ENCODE measurements at regions not wholly inside any gene's neighbourhood (a gene's known extent, or its start where the extent isn't known, plus 50 kb on each side); places are given as distances from the start of the nearest gene placed in this dataset.

DNA sequence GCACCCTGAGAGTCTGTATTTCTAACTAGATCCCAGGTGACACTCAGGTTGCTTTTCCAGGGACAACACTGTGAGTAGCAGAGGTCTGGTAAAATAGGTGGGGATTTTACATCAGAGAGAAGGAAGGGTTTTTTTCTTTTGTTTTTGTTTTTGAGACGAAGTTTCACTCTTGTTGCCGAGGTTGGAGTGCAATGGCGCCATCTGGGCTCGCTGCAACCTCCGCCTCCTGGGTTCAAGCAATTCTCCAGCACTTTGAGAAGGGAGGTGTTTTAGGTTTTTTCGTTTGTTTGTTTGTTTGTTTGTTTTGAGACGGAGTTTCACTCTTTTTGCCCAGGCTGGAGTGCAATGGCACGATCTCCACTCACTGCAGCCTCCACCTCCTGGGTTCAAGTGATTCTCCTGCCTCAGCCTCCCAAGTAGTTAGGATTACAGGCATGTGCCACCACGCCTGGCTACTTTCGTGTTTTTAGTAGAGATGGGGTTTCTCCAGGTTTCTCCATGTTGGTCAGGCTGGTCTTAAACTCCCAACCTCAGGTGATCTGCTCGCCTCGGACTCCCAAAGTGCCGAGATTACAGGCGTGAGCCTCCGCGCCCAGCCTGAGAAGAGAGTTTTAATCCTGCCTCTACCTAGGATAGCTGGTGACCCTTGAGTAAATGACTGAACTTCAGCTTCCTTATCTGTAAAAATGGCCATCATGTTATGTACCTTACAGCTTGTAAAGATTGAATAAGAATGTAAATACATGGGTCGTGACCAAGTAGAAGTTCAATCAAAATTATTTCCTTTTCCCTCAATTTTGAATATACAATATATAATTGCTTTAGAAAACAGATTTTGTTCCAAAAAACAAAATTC, 95.9 kb upstream of the FNDC3B start:
- Histone ChIP-seq H2AFZ (ENCODE audit: low read length) (no peak overlapping the region), H3K4me1 (ENCODE audit: insufficient read depth, low read length, poor library complexity, severe bottlenecking) (no peaks in the 10 kb centered on the region), H3K4me3 (ENCODE audit: low read depth, low read length, poor library complexity, severe bottlenecking) (no peak overlapping the region), H3K9me3 (ENCODE audit: low read length) (no peaks in the 10 kb centered on the region), H3K79me2 (ENCODE audit: insufficient read depth, low read depth, low read length) (no peaks in the 10 kb centered on the region), H3K36me3 (ENCODE audit: insufficient read depth, low read length) (no peaks in the 10 kb centered on the region), H3K27ac (ENCODE audit: low read depth, low read length, poor library complexity, severe bottlenecking) (no peak overlapping the region), H4K20me1 (ENCODE audit: insufficient read depth, low read length) (no peaks in the 10 kb centered on the region), H3K4me2 (ENCODE audit: low read length) (no peak overlapping the region), H3K9me2 (ENCODE audit: insufficient read depth, low read length) (no peaks in the 10 kb centered on the region)
- no TSS peak for BruUV-seq (replicated peaks)
- no peak for TF ChIP-seq EZH2phosphoT487 (IDR thresholded peaks at IDR 0.05; ENCODE audit: borderline replicate concordance, low read depth, low read length)
- TF ChIP-seq, protein P1, sequence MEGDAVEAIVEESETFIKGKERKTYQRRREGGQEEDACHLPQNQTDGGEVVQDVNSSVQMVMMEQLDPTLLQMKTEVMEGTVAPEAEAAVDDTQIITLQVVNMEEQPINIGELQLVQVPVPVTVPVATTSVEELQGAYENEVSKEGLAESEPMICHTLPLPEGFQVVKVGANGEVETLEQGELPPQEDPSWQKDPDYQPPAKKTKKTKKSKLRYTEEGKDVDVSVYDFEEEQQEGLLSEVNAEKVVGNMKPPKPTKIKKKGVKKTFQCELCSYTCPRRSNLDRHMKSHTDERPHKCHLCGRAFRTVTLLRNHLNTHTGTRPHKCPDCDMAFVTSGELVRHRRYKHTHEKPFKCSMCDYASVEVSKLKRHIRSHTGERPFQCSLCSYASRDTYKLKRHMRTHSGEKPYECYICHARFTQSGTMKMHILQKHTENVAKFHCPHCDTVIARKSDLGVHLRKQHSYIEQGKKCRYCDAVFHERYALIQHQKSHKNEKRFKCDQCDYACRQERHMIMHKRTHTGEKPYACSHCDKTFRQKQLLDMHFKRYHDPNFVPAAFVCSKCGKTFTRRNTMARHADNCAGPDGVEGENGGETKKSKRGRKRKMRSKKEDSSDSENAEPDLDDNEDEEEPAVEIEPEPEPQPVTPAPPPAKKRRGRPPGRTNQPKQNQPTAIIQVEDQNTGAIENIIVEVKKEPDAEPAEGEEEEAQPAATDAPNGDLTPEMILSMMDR (conservative IDR thresholded peaks at IDR 0.05; ENCODE audit: low read length) = 0 out of 2 replicates have a peak, but pooled peaks have one; percentile 23
- DNase-seq (ENCODE audit: low spot score) = no peak
- ChIA-PET CTCF (ENCODE audit: unreplicated experiment) (no interaction called here), POLR2A (no interaction called here)
- intact Hi-C loops (cut with micrococcal nuclease; ENCODE audit: unreplicated experiment) = no loop called here

DNA sequence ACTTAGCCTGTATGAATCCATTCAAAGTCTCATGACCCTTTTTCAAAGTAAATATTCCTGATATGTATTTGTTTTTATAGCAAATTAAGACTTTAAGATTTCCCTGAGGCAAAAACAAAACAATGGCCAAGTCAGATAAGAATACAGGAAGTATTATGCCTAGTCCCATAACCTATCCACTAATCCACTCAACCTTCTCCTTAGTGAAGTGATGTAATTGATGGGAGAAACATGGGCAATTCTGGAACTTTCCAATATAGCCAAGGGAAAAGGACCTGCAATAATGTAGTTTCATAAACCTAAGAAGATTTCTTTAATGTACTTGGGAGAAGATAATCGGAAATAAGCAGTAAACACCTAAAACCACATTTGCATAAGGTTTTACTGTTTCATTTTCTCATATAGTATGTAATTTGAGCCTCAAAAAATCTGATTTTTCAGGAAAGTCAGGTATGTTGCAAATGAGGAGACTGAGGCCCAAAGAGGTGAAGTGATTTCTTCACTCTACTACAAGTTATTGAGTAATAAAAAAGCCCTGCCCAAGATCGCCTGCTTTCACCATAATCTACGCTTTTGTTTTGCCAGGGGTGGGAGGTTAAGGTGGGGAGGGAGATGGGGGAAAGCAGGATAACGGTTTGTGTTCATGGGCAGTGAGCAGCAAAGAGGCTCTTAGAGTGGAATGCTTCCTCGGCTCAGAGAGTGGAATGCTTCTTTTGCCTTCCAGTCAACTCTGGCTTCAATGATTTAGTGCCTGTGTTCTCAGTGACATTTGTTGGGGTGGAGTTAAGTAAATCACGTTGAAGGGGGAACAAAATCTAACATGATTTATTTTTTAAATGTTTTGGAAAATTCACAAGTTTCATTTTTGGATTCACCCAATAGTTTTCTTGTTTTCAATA, 95.0 kb upstream of the FNDC3B start:
- no TSS peak for BruUV-seq (replicated peaks)
- no peaks in the 10 kb centered on the region for H3K9me3 ChIP-seq (ENCODE audit: low read length)
- no peak for TF ChIP-seq EZH2phosphoT487 (IDR thresholded peaks at IDR 0.05; ENCODE audit: borderline replicate concordance, low read depth, low read length)
- TF ChIP-seq, protein P1 (conservative IDR thresholded peaks at IDR 0.05; ENCODE audit: low read length) = no peak
- no peaks in the 10 kb centered on the region for H4K20me1 ChIP-seq (ENCODE audit: insufficient read depth, low read length)
- no peak overlapping the region for H2AFZ ChIP-seq (ENCODE audit: low read length)
- no peak for DNase-seq (ENCODE audit: low spot score)
- H3K4me3 ChIP-seq (ENCODE audit: low read depth, low read length, poor library complexity, severe bottlenecking) = no peak overlapping the region
- POLR2A ChIA-PET = no interaction called here
- no peak overlapping the region for H3K27ac ChIP-seq (ENCODE audit: low read depth, low read length, poor library complexity, severe bottlenecking)
- no peaks in the 10 kb centered on the region for H3K79me2 ChIP-seq (ENCODE audit: insufficient read depth, low read depth, low read length)
- intact Hi-C loops (cut with micrococcal nuclease; ENCODE audit: unreplicated experiment) = no loop called here
- H3K36me3 ChIP-seq (ENCODE audit: insufficient read depth, low read length) = no peaks in the 10 kb centered on the region
- no peak overlapping the region for H3K4me2 ChIP-seq (ENCODE audit: low read length)
- H3K4me1 ChIP-seq (ENCODE audit: insufficient read depth, low read length, poor library complexity, severe bottlenecking) = no peaks in the 10 kb centered on the region
- CTCF ChIA-PET (ENCODE audit: unreplicated experiment) = no interaction called here
- H3K9me2 ChIP-seq (ENCODE audit: insufficient read depth, low read length) = no peaks in the 10 kb centered on the region

All from OCI-LY7 (cell line).